ENCODE measurements at regions not wholly inside any gene's neighbourhood (a gene's known extent, or its start where the extent isn't known, plus 50 kb on each side); places are given as distances from the start of the nearest gene placed in this dataset.

DNA sequence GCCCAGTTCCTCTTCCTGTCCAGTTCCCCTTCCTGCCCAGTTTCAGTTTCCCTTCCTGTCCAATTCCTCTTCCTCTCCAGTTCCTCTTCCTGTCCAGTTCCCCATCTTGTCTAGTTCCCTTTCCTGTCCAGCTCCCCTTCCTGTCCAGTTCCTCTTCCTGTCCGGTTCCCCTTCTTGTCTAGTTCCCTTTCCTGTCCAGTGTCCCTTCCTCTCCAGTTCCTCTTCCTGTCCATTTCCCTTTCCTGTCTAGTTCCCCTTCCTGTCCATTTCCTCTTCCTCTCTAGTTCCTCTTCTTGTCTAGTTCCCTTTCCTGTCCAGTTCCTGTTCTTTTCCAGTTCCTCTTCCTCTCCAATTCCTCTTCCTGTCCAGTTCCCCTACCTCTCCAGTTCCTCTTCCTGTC is 68.1 kb upstream of the ADCY1 start:
- TF ChIP-seq, protein P1, sequence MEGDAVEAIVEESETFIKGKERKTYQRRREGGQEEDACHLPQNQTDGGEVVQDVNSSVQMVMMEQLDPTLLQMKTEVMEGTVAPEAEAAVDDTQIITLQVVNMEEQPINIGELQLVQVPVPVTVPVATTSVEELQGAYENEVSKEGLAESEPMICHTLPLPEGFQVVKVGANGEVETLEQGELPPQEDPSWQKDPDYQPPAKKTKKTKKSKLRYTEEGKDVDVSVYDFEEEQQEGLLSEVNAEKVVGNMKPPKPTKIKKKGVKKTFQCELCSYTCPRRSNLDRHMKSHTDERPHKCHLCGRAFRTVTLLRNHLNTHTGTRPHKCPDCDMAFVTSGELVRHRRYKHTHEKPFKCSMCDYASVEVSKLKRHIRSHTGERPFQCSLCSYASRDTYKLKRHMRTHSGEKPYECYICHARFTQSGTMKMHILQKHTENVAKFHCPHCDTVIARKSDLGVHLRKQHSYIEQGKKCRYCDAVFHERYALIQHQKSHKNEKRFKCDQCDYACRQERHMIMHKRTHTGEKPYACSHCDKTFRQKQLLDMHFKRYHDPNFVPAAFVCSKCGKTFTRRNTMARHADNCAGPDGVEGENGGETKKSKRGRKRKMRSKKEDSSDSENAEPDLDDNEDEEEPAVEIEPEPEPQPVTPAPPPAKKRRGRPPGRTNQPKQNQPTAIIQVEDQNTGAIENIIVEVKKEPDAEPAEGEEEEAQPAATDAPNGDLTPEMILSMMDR (conservative IDR thresholded peaks at IDR 0.05; ENCODE audit: low read length): no peak
- TF ChIP-seq EZH2phosphoT487 (IDR thresholded peaks at IDR 0.05; ENCODE audit: borderline replicate concordance): no peak
